Effector CD8-positive, alpha-beta T cell (primary cell): ENCODE measurements at regions not wholly inside any gene's neighbourhood (a gene's known extent, or its start where the extent isn't known, plus 50 kb on each side); places are given as distances from the start of the nearest gene placed in this dataset.
"Not testable (repeated sequence)": the region's sequence is repeated elsewhere in the genome, so short reads cannot be mapped to it uniquely, and the experiment has no call there.

Experiments
- DNase-seq: peaks from one replicate; lab custom pipeline; 2025; lab: John Stamatoyannopoulos, UW

GRCh38 chr13:74246487-74246886, 112.3 kb upstream of the KLF12 start:
- no peak for DNase-seq

DNA sequence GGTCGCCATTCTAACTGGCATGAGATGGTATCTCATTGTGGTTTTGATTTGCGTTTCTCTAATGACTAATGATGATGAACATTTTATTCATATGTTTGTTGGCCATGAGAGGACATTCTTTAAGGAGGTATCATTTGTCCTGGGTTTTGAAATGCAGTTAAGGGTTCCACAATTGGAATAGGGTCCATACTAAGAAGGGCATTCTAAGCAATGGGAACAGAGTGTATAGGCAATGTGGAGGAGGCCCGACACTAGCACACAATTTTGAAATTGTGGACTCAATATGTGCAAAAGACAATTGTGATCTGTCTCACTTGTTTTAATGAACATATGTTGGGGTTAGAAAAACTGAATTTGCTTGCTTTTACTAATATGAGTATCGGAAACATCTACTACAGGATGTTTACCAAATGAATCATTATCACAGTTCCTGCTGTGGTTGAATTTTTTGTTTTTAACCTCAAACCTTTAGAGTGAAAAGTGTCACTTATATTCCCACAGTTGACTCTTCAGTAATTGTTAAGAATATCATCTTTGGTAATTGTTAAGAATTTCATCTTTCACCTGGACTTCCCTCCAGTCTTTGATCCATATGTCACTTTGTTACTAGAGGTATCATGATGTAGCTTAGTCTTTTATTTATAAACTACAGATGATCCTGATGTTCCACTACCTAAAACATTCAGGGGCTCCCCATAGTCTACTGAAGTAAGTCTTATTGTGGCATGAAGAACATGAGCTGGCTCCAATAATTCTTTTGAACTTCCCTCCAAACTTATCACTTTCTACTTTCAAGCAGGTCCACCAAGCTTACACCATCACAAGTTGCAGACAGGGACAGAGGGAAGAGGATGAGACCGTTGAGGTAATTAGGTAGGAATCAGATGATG, 109.7 kb upstream of the KLF12 start:
- no peak for DNase-seq

GRCh38 chr13:74241343-74241742, 107.1 kb upstream of the KLF12 start:
- DNase-seq = not testable (repeated sequence)

DNA sequence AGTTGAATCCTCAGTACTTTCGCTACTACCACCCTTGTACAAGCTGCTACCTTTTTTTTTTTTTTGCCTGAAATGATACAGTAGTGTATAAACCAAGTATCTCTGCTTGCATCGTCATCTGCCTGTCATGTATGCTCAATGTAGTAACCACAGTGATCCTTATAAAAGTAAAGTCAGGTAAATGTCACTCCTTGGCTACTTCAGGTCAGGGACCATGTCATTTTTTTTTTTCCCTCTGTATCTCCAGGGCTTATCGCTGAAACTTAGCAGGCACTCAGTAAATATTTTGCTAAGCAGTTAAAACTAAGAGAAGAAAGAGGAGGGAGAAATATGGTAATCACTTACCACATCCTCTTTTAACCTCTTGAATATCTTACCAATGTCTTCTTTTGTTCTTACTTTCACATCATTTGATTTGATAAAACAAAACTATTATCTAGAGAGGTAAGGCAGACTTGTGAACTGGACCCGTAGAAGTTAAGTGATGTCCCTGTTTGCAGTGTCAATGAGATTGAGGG, 96.8 kb upstream of the KLF12 start:
- no peak for DNase-seq

DNA sequence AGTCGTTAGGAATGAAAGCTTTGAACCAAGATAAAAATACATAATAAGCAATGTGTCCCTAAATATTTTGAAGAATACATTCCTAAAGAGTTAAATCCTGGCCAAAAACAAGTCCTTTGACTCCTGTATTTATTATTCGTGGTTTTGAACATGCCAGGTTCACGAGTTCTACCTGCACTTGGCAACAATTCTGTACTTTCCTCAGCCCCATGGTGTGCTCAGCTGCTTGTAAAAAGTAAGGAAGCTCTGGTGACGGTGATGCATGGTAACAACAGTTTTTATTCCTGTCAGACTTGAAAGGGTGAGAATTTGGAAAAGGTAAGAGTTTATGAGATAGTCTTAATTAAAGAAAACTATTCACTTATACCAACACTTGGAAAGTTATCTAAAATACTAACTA, 95.0 kb upstream of the KLF12 start:
- DNase-seq = no peak

DNA sequence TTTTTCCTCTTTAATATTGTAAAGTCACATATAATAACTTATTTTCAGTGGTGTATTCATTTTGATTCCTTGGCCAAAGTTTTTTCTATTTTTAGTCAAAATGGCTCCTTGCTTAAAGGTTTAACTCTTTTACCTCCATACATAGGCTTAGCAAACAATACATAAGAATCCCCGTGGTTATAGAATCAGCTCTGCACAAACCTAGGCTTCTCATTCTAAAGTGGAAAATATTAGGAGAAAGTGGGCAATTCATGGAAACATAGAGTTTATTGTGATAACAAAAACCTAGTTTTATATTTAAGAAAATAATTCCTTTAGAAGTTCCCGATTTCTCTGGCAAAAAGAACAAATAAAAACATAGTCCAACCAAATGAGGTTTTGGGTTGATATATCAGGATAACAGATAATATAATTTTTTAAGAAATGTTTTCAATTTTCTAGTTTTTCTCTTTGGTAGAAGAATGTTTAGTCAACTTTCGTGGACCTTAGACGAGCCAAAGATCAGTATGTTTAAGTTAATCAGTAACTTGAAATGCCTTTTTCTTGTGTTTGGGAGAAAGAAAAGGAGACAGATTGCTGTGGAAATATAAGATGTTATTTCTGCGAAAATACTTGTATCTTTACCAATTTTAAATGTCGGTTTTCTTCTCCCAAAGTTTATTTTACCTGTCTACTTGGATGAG, 93.4 kb upstream of the KLF12 start:
- DNase-seq = no peak

GRCh38 chr13:74226791-74227475, 92.7 kb upstream of the KLF12 start:
- no peak for DNase-seq

DNA sequence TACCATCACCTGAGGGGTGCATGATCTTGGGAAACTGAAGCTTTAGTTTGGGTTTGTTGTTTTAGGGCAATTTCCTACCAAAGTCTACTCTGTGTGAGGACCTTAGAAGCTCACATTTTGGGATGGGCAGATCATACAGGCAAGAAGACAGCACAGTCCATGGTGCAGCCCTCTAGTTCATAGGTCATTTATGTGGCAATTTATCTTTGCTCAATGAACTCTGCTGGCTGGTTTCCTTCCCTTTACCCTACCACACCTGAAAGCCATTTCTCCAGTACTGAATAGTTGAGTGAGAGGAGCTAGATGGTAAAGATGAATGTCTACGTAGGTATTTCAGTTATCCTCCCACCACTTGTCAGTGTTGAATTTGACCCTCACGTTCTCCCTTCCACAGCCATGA, 87.5 kb upstream of the KLF12 start:
- DNase-seq = no peak

DNA sequence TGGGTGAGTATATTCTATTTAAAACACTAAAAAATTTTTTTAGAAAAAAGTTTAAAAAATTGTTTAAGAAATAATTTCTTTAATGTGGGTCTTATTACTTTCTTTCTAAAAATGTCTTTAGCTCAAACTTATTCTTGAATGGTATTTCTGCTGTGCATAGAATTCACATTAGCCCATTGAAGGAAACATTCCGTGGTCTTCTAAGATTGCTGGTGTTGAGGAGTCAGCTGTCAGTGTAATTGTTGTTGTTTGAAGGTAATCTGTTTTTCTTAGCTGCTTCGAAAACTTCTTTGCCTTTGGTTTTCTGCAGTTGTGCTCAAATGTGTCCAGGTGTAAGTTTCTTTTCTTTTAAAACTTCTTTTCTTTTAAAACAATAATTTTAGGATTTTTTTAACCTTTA, 85.4 kb upstream of the KLF12 start:
- no peak for DNase-seq

DNA sequence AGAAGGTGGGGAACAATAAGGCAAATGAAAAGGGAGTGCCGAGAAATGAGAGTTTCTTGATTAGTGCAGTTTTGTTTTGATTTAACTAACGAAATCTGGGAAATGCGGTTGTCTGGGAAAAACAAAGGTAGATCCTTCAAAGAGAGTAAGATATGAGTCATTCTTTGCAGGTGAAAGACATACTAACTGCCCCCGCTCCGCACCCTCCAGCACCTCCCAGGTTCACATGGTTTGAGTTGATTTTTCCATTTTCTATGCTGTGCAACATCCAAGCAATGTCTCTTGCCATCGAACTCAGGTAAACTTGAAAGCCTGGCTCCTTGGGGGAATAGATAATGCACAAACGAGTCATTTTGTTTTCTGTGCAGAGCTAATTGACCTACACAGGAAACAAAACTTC, 84.1 kb upstream of the KLF12 start:
- no peak for DNase-seq

DNA sequence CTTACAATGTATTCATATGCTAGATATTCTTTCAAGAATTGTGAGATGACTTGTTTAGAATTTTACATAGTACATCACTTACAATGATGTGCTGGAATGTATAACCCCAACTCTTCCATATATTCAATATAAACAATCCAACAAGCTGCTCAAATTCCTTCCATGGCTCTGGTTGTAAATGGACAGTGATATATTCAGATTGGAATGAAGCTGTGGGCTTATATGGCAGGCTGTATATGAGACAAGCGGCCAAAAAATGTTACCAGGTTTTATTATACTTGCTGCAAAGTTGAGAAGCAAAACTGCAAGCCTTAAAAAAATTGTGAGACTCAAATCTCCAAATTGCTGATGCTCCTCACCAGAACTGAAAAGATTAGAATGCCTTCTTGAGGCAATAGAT, 83.6 kb upstream of the KLF12 start:
- no peak for DNase-seq

GRCh38 chr13:74215420-74215819, 81.2 kb upstream of the KLF12 start:
- no peak for DNase-seq

GRCh38 chr13:74214321-74214720, 80.1 kb upstream of the KLF12 start:
- no peak for DNase-seq

- DNase-seq = no peak
Measured at GRCh38 chr13:74210693-74211393, 76.6 kb upstream of the KLF12 start.

- no peak for DNase-seq
Measured at GRCh38 chr13:74206855-74207254, 72.7 kb upstream of the KLF12 start.

DNA sequence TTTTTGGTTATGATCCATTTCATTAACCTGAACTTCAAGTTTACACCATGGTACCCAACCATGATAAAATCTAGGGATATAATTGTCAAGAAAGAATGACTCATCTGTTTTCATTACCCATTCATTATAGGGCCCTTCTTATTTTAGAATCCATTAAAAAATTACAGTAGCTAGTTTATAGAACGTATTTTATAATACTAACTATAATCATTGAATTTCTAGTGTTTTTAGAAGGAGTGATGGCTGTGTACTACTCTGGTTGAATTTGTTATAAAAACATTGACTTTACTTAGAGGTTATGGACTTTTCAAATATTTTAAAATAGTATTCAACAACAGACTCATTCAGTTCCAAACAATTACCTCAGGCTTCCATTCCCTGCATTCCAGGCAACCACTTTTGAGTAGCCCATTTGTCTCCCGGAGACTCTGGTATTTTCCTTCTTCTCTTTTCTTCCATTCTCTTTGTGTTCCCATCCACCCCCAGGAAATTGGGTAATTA, 71.9 kb upstream of the KLF12 start:
- DNase-seq = no peak

GRCh38 chr13:74205313-74205690, 71.1 kb upstream of the KLF12 start:
- no peak for DNase-seq

- DNase-seq = no peak
Measured at GRCh38 chr13:74204602-74205312, 70.6 kb upstream of the KLF12 start.

- no peak for DNase-seq
Measured at GRCh38 chr13:74203576-74203975, 69.4 kb upstream of the KLF12 start.

GRCh38 chr13:74202129-74202813, 68.1 kb upstream of the KLF12 start:
- DNase-seq = no peak

- no peak for DNase-seq
Measured at GRCh38 chr13:74201530-74201929, 67.3 kb upstream of the KLF12 start.
